ENCODE measurements at regions not wholly inside any gene's neighbourhood (a gene's known extent, or its start where the extent isn't known, plus 50 kb on each side); places are given as distances from the start of the nearest gene placed in this dataset.

- H3K36me3 Mint-ChIP-seq (ENCODE audit: low read depth): no peaks in the 10 kb centered on the region
- H3K4me3 Mint-ChIP-seq: no peak overlapping the region
- ChIA-PET CTCF (no interaction called here), POLR2A (no interaction called here)
- H3K27ac Mint-ChIP-seq: no peak overlapping the region
- no peak for DNase-seq
- no peaks in the 10 kb centered on the region for H3K4me1 Mint-ChIP-seq
- TF ChIP-seq CTCF (IDR thresholded peaks at IDR 0.05): no peak
- ATAC-seq (ENCODE audit: low read depth): no peak
- peaks cover 2% of the 10 kb centered on the region for H3K9me3 Mint-ChIP-seq
- peaks cover 5% of the 10 kb centered on the region for H3K27me3 Mint-ChIP-seq
- intact Hi-C loops (cut with micrococcal nuclease): no loop called here
These were observed 171.0 kb downstream of the MAF start for GRCh38 chr16:79429381-79430190.

- H3K36me3 Mint-ChIP-seq (ENCODE audit: low read depth): no peaks in the 10 kb centered on the region
- no peaks in the 10 kb centered on the region for H3K4me1 Mint-ChIP-seq
- no peaks in the 10 kb centered on the region for H3K9me3 Mint-ChIP-seq
- ATAC-seq (ENCODE audit: low read depth) (no peak), DNase-seq (no peak)
- H3K27me3 Mint-ChIP-seq: peaks cover 4% of the 10 kb centered on the region
- POLR2A ChIA-PET: no interaction called here
- CTCF ChIA-PET: no interaction called here
- no peak overlapping the region for H3K4me3 Mint-ChIP-seq
- H3K27ac Mint-ChIP-seq: no peak overlapping the region
- no peak for TF ChIP-seq CTCF (IDR thresholded peaks at IDR 0.05)
- intact Hi-C loops (cut with micrococcal nuclease): no loop called here
These were observed 173.9 kb downstream of the MAF start for GRCh38 chr16:79426663-79427062.

GRCh38 chr16:79422064-79422463, 178.5 kb downstream of the MAF start:
- no peaks in the 10 kb centered on the region for H3K36me3 Mint-ChIP-seq (ENCODE audit: low read depth)
- DNase-seq (no peak), ATAC-seq (ENCODE audit: low read depth) (no peak)
- H3K27me3 Mint-ChIP-seq: peaks cover 24% of the 10 kb centered on the region
- no peaks in the 10 kb centered on the region for H3K4me1 Mint-ChIP-seq
- H3K9me3 Mint-ChIP-seq: no peaks in the 10 kb centered on the region
- ChIA-PET POLR2A (no interaction called here), CTCF (no interaction called here)
- H3K27ac Mint-ChIP-seq: no peak overlapping the region
- no peak for TF ChIP-seq CTCF (IDR thresholded peaks at IDR 0.05)
- intact Hi-C loops (cut with micrococcal nuclease): no loop called here
- H3K4me3 Mint-ChIP-seq: no peak overlapping the region

- peaks cover 34% of the 10 kb centered on the region for H3K27me3 Mint-ChIP-seq
- intact Hi-C loops (cut with micrococcal nuclease): no loop called here
- ChIA-PET POLR2A (no interaction called here), CTCF (no interaction called here)
- no peak for TF ChIP-seq CTCF (IDR thresholded peaks at IDR 0.05)
- H3K4me3 Mint-ChIP-seq: no peak overlapping the region
- no peak for DNase-seq
- no peaks in the 10 kb centered on the region for H3K36me3 Mint-ChIP-seq (ENCODE audit: low read depth)
- H3K27ac Mint-ChIP-seq: no peak overlapping the region
- no peaks in the 10 kb centered on the region for H3K9me3 Mint-ChIP-seq
- no peak for ATAC-seq (ENCODE audit: low read depth)
- peaks cover 3% of the 10 kb centered on the region for H3K4me1 Mint-ChIP-seq
These were observed 179.4 kb downstream of the MAF start for GRCh38 chr16:79421126-79421525.

GRCh38 chr16:79420493-79420892, 180.0 kb downstream of the MAF start:
- POLR2A ChIA-PET: no interaction called here
- DNase-seq (no peak), ATAC-seq (ENCODE audit: low read depth) (no peak)
- Mint-ChIP-seq H3K4me3 (no peak overlapping the region), H3K9me3 (no peaks in the 10 kb centered on the region), H3K4me1 (peaks cover 4% of the 10 kb centered on the region), H3K27ac (no peak overlapping the region), H3K27me3 (peaks cover 38% of the 10 kb centered on the region), H3K36me3 (ENCODE audit: low read depth) (no peaks in the 10 kb centered on the region)
- intact Hi-C loops (cut with micrococcal nuclease): no loop called here
- no peak for TF ChIP-seq CTCF (IDR thresholded peaks at IDR 0.05)
- CTCF ChIA-PET: no interaction called here
